Stimulated activated CD4-positive, alpha-beta T cell treated with anti-CD3 and anti-CD28 coated beads, TNF-alpha, amount 100 ng/mL, for 1 hour (primary cell): ENCODE measurements at regions not wholly inside any gene's neighbourhood (a gene's known extent, or its start where the extent isn't known, plus 50 kb on each side); places are given as distances from the start of the nearest gene placed in this dataset.
"Not testable (repeated sequence)": the region's sequence is repeated elsewhere in the genome, so short reads cannot be mapped to it uniquely, and the experiment has no call there.

Experiments used
- DNase-seq, 3 donors: peaks; one replicate each; pipeline ENCODE4 v3.0.0-alpha.2; 2020; ENCODE audit warnings: low read depth in 3 of 3, low spot score in 1 of 3

DNA sequence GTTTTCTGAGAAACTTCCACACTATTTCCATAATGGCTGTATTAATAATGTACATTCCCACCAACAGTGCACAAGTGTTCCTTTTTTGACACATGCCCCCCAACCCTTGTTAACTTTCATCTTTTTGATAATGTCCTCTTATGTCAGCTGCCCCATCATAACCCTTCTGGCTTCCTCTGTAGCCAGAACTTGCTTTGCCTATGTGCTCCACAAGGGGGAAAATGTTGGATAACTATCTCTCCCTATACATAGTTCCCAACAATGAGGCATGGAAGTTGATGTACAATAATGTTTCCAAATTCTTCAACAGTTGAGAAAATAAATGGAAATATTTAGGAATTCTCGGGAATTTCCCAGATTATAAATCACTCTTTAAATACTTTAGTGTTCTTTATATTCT lies 142.9 kb downstream of the ASB9 start:
- DNase-seq: no peak

DNA sequence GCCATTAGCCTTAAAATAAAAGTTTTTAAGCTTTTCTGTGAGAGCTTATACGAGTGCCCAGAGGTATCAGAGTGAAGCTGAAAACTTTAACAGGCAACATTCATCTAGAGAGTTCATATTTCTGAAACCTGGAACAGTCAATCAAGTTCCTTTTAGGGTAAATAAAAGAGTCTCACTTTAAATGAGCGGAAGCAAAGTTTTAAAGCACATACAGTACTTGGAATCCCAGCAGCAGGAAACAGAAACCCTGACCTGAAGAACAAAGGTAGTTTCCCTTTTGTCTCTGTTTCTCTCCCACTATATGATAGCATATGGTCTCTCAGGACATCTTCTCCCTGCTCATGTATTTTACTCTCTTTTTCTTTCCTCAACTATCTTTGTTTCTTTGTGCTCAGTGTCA lies 153.0 kb downstream of the ASB9 start:
- no peak for DNase-seq

DNA sequence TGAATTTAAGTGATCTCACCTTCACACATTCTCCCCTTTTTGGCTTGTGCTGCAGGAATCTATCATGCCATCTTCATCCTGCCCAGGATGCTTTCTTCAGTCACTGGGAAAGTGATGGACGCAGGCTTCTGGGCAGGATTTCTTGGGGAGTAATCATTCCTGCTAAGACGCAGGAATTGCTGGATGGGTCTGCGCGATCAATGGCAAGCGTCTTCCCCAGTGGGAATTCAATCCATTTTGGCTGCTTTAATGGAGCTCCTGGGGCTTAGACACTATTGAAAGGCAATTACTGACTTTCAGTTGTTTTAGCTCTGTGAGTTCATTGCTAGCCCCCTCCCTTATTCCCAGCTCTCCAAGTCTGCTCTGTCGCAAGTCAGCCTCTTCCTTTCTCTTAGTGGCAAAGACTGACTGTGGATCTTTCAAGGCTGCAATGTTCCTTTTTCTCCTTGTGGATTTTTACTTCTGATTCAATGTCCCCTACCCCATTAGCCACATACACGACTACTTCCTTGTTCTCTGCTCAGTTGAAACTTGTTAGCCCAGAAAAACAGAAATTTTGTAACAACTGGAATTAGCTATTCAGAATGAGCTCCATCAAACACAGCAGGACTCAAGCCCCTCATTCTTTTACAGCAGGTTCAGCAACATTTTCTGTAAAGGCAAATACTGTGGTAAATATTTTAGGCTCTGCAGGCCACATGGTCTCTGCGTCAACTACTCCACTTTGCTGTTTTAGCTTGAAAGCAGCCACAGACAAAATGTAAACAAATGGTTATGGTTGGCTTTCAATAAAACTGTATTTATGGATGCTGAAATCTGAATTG lies 154.9 kb downstream of the ASB9 start:
- DNase-seq: no peak

DNA sequence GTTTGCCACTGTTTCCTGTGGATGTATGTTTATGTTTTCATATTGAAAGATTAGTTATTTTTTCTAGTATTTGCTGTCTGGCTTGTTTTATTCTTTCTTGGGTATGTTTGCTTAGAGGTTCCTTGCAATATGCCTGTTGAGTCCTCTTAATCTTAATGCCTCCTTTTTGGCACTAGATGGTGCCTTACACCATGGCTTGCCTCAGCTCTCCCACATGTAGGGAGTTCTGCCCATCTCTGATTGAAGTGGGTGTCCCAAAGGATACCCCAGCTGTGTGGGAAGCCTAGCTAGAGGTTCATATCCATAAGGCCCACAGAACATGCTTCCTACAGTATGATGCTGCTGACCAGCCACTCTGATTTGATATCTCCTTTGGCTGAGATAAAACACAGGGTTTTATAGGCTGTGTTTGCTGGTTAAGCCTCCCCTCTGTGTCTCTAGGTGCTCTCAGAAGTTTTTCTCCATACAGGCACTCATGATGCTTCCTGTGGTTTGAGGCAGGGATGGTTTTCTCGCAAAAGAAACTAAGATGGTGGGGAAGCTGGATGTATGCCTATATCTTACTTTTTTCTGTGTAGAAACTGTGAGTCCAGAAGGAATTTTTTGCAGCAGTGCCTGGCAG lies 162.4 kb downstream of the ASB9 start:
- DNase-seq: no peak

DNA sequence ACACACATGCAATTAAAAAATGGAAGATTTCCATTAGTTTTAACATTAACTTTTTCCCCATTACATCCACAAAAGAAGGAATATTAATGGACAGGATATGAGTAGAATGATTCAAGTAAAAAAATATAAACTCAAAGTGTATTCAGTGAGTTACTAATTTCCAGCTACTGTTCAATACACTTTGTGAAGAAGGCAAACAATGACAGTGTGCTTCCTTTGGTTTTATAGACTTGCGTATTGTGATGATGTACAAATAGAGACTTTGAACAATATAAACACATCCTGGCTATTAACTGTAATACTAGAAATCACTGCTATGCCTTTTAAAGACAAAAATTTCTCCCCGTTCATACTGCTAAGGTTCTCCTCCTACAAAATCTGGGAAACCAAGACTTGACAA lies 171.4 kb downstream of the ASB9 start:
- DNase-seq: no peak

DNA sequence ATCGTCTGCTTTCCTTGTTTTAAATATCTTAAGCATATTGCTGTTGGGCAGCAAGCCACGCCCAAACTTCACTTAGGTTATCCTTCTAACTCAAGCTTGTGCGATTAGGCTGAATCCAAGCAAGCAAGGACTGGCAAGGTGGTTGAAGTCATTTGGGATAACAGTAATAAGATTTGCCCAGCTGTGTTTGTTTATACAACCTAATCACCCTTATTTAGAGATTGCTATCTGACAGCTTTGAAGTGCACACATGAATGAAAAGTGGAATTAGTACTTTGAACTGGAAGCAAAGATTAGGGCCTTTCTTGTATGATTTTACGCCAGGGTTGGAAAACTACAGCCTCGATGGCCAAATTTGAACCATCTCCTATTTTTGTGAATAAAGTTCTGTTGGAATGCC lies 182.1 kb downstream of the ASB9 start:
- no peak for DNase-seq

DNA sequence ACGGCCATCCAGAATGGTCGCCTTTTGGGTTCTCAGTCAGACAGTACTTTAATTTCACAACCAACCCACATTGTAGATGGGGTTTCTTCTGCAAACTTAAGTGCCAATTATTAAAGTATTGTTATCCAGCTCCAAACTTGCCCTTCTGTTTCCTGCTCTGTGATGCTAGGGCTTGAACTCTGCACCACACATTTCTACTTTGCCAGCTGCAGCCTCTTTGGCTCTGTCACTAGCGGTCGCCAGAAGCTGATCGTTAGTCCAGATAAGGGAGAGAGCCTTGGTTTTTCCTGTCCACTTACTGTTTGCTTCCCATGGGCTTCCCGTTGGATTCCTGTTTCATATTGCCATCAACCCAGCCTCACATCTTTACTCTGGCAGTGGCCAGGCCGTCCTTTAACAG lies 196.6 kb downstream of the ASB9 start:
- DNase-seq: no peak

DNA sequence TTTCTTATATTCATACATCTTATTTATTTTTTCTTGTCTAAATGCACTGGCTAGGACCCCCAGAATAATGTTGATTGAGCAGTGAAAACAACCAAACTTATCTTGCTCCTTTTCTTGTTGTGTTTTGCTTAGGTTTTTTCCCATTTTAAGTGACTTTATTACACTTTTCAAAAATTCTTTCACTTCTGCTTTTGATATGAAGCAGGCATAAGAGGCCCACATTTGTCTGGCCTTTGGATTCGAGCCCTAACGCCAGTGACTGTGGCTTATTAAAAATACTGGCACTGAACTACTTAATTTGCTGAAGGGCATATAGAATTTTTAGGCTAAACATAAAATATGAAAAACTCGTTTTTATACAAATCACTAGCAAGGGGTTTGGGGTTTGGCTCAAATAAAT lies 197.0 kb downstream of the ASB9 start:
- DNase-seq: no peak

DNA sequence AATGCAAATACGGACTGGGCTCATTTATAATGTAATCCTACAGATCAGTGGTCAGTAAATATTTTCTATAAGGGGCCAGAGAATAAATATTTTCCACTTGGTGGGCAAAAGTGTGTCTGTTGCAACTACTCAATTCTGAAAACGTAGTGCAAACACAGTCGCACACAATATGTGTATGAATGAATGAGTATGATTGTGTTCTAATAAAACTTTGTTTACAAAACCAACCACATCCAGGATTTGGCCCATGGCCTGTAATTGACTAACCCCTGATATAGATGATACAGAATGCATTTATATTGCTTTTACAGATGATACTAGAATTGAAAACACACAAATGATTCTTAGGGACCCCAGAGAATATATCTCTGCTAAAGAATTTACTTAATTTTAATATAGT lies 197.6 kb downstream of the ASB9 start:
- no peak for DNase-seq

DNA sequence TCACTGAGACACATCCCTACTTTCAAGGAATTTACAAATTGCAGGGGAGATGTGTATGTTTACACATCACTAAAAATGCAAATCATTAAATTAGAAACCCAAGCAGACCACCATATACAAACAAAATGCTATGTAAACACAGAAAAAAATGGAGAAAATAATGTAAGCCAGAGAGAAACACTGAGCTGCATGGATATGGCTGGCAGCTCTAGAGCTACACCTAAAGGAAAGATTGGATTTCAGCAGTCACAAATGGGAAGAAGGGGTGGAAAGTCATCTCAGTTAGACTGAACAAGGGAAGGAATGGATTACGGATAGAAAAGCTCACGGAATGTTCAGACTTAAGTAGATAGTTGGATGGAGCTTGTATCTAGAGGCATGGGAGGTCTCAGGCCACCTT lies 186.3 kb downstream of the MOSPD2 start:
- DNase-seq: no peak

DNA sequence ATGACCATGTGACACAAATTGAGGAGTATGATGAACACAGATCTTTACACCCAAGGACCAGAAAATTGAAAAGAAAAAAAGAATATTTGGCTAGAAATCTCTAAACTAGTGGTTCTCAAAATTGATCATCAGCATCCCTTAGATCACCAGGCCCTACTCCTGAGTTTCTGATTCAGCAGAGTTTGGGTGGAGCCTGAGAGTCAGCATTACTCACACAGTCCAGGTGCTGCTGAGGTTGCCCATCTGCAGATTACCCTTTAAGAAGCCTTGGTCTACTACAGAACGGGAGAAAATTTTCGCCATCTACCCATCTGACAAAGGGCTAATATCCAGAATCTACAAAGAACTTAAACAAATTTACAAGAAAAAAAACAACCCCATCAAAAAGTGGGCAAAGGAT lies 182.8 kb downstream of the MOSPD2 start:
- no peak for DNase-seq

DNA sequence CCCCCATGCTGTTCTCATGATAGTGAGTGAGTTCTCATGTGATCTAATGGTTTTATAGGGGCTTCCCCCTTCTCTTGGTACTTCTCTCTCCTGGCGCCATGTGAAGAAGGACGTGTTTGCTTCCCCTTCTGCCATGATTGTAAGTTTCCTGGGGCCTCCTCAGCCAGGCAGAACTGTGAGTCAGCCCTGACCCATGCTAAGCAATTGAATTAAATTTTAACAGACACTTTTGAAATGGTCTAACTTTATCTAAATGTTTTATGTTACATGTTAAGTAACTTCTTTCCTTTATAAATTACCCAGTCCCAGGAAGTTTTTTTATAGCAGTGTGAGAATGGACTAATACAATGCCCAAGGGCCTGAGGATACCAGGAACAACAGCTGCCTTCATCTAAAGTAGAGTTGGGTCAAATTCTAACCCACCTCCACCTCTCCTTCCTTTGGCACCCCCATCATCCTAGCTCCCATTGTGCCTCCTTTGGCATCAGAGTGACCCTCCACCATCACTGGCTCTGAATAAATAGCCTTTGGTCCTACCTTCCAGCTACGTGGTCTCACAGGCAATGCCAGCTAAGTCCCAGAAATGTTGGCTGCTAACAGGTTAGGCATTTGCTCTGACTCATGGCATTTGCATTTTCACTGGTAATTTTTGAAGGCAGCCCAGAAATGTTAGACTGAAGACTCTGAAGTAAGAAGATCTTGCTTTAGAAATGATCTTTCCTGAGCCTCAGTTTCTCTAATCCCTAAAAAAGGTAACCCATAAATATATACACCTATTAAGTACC lies 182.1 kb downstream of the MOSPD2 start:
- no peak for DNase-seq

DNA sequence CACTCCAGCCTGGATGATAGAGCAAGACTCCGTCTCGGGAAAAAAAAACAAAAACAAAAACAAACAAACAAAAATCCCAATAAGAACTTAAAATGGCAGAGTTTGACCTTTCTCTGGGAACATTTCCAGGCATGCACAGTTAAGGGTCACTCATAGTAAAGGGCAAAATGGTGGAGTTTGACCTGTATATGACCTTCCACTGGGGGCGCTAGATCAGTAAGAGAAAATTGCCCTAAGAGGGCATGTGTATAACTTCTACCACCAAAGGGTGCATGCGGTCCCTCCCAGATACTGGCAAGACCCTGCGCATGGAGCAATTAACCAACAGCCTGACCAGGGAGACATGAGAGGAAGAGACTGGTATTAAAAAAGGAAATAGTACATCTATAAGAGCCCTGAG lies 177.2 kb downstream of the MOSPD2 start:
- no peak for DNase-seq

DNA sequence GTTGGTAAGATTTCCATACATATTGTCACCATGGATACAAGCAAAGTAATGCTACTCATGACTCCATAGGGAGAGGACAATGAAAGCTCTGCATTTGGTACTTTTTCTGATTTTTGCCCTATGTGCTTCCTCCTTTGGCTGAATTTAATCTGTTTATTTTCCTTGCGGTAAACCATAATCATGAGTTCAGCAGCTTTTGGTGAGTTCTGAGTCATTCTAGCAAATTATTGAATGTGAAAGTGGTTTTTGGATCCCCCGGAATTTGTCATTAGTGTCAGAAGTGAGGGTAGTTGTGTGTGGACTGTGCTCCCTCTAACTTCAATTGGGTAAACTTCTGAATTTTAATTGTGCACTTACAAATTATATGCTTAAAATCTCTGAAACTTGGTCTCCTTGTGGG lies 170.3 kb downstream of the MOSPD2 start:
- no peak for DNase-seq

DNA sequence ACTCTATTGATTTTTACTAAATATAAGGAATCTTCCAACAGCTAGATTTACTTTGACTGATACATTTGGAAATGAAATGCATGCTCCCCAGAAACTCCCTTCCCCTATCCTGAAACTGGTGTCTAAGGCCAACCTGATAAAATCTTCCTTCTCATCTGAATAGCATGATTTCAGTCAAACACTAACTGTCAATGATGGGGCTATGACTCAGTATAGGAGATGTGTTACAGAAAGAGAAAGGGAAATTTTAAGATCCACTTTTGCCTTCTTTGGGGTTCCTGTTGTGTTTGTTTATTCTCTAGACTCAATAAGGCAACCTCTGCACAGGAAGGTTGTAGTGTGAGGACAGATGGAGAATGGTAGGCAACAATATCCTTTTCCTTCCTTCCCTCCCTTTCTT lies 160.7 kb downstream of the MOSPD2 start:
- no peak for DNase-seq

DNA sequence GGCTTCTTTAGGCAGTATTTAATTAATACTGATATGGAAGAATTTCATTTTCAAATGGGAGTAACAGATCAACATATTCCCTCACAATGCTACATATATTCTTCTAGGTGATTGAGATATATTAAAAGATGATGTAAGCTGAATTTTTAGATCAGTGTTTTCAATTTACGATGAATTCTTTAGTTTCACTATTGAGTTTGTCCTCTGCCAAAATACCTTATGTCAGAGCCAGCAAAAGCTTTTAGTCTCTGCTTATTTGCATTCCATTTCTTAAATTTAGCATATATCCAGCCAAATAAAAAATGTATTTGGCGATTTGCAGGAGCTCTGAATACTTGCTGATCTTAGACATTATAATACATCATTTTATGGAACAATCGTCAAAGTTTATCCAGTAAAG lies 144.3 kb downstream of the MOSPD2 start:
- no peak for DNase-seq

DNA sequence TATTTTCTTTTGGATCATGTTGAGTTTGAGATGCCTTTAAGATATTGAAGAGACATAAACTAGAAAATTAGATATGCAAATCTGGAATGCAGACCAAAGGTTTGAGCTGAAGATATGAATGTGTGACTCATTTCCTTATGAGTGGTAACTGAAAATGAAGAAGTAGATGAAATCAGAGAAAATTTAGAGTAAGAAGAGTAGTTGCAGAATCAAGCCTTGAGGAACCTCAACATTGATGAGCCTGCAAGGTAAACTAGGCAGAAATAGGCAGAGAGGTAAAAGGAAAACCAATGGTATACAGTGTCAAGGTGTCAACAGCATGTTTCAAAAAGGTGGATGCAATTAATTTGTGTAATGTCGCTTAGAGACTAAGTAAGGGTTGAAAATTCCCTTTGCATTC lies 142.8 kb downstream of the MOSPD2 start:
- no peak for DNase-seq

DNA sequence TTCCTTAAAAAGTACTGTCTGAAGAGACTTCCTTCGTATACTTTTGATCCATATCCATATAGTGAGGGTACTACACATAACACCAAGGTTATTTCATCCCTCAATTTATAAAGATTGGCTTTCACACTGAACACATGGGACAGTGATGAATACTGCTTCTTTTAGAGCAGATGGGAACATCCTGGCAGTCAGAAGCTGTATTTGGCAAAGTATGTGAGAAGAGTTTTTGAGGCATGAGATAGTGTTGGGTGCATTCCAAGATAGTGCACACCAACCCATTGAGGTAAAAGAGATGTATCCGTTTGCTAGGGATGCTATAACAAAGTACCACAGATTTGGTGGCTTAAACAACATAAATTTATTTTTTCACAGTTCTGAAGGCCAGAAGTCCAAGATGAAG lies 141.1 kb downstream of the MOSPD2 start:
- DNase-seq: no peak

DNA sequence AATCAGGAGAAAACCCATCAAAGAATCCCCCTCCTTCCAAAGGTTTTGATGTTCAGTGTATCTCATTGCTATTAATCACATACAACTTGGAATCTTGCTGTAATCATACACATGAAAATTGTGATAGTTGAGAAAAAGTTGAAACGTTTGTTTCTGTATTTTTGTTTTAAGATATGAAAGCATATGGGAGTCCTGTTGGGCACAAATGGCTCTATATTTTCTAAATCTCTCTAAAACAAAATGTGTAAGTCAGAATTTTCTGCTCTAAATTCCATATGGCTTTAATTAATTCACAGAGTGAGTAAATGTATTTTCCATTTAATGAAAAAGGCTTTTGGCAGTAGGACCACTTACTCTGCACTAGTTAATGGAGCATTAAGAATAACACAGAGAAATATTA lies 140.2 kb downstream of the MOSPD2 start:
- no peak for DNase-seq

DNA sequence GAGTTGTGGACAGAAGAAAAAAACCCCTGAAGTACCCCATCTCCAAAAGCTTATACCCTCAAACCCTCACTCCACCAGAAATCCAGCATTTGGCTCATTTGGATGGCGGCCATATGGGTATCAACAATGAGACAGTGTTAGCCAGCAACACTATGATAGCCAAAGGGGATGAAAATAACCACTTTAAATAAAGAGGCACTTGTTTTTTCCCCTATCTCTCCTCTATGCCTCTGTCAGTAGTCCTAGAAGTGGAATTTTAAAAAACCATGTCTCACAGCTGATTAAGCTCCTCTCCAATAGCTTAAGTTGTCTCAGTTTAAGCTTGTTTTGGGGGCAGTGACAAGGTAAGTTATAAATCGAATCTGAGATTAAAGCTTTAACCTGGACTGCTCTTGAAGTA lies 124.0 kb downstream of the MOSPD2 start:
- no peak for DNase-seq

DNA sequence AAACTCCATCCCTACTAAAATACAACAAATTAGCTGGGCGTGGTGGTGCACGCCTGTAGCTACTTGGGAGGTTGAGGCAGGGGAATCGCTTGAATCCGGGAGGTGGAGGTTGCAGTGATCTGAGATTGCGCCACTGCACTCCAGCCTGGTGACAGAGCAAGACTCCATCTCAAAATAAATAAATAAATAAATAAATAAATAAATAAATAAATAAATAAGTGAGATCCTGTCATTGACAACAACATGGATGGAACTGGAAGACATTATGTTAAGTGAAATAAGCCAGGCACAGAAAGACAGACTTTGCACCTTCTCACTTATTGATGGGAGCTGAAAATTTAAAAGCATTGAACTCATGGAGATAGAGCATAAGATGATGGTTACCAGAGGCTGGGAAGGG lies 111.2 kb downstream of the MOSPD2 start:
- DNase-seq: not testable (repeated sequence)
